GDM1 (cell line): ENCODE measurements at regions not wholly inside any gene's neighbourhood (a gene's known extent, or its start where the extent isn't known, plus 50 kb on each side); places are given as distances from the start of the nearest gene placed in this dataset.

ENCODE experiments used
- DNase-seq: peaks from one replicate; lab custom pipeline; 2025; lab: John Stamatoyannopoulos, UW

GRCh38 chr5:145708169-145708568 lies 127.0 kb downstream of the PRELID2 start:
- no peak for DNase-seq

DNA sequence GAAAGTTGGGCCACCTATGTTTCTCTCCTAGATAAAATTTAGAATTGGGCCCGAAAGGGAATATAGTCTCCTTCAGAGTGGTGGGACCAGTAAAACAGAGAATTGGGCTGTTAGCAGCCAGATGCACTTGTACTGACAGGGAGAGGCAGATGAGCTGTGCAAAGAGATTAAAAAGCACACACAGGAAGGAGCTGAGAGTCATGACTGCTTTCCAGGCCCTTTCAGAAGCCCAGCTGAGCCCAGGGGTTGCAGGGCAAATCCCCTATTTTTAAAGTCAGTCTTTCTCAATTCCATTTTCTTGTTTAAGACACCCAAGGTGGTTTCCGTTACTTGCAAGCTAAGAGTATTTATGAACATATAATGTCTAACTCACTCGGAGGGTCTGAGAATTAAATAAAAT lies 130.4 kb downstream of the PRELID2 start:
- no peak for DNase-seq

GRCh38 chr5:145703856-145704255 lies 131.3 kb downstream of the PRELID2 start:
- DNase-seq = no peak

- DNase-seq = no peak
Measured at GRCh38 chr5:145701404-145701803, 133.7 kb downstream of the PRELID2 start.

- no peak for DNase-seq
Measured at GRCh38 chr5:145699846-145700245, 135.3 kb downstream of the PRELID2 start.

DNA sequence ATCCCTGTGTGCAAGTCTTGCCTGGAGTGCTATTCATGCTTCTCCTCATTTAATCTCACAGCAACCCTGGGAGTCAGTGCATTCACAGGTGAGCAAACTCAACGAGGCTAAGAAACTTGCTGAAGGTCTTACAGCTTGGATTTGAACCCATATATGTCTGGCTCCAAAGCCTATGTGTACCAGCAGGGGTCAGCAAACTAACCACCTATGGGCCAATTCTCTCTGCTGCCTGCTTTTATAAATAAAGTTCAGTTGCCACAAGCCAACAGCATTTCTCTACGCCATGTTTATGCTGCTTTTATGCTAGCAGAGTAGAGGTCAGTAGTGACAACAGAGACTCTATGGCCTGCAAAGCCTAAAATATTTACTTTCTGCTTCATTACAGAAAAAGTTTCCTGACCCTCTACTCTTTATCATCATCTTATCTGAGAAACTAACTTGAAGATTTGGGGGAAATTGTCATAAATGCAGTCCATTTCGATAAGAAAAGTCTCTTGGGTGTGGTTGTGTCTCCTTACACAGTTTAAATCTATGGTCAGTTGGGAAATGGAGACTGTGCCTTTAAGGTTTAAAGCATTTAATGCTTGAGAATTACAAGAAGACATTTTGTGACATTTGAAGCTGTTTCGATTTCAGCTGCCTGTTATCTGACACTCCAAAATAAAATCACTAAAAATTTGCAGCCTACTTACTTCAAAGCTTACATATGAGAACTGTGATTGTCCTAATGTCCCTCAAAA lies 137.7 kb downstream of the PRELID2 start:
- peak; percentile 7 for DNase-seq

DNA sequence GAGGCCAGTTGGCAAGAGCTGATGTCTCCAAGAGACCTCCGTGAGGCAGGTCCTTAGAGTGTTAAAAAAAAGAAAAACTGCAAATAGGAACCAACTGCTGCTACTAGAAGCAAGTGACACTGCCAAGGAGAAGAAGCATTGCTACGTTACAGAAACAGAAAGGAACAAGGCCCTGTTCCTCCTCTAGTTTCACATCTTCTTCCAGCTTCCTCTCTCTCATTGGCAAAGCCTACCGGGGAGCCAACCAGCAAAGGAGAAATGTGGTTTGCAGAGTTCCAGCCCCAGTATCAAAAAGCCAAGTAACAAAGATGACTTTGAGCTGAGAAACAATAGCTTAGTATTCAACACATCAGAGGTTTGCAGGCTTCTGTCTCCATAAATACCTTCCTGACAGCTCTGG lies 145.9 kb downstream of the PRELID2 start:
- DNase-seq = no peak

GRCh38 chr5:145687943-145688342 lies 147.2 kb downstream of the PRELID2 start:
- DNase-seq = no peak

GRCh38 chr5:145685417-145685816 lies 149.7 kb downstream of the PRELID2 start:
- DNase-seq = no peak

DNA sequence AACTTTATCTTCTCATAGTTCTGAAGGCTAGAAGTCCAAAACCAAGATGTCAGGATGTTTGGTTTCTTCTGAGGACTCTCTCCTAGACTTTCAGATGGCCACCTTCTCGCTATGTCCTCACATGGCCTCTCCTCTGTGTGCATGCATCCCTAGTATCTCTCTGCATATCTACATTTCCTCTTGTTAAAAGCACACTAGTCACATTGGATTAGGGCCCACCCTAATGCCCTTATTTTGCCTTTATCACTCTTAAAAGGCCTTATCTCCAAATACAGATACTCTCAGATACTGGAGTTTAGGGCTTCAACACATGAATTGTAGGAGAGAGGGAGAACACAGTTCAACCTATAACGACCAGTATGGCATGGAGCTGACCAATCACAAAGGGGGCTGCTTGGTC lies 151.7 kb downstream of the PRELID2 start:
- no peak for DNase-seq

- DNase-seq = no peak
Measured at GRCh38 chr5:145682197-145682899, 152.8 kb downstream of the PRELID2 start.

DNA sequence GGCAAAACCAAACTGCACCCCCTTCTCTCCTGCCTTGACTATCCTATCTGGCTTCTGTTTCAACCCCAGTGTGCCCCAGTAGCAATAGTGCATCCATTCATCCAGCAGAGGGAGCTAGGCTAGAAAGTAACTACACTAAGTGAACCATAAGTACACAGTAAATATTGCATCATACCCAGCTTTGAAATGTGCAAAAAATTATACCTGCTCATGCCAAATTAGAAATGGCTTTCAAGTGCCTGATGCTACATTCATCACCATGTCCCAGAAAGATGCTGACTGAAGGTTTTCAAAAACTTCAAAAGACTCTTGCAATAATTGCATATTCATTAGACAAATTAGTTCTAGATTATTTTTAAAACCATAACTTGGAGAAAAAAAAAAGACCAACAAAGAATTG lies 153.5 kb downstream of the PRELID2 start:
- peak; percentile 51 for DNase-seq

DNA sequence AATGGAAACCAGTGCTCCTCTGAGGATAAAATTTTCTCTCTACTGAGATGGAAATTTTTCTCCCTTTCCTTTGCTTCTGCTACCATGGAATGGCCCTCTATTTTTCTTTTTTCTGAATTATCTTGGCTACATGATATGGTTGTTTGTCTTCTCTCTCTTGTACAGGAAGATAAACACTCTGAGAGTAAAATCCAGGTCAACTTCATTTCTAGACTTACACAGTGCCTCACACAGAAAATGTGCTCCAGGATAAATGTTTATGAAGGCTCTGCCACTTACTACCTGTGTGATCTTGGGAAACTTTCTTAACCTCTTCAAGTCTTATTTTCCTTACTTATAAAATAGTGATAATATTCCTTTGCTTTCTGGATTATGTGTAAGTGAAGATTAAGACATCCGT lies 153.9 kb downstream of the PRELID2 start:
- DNase-seq = no peak

DNA sequence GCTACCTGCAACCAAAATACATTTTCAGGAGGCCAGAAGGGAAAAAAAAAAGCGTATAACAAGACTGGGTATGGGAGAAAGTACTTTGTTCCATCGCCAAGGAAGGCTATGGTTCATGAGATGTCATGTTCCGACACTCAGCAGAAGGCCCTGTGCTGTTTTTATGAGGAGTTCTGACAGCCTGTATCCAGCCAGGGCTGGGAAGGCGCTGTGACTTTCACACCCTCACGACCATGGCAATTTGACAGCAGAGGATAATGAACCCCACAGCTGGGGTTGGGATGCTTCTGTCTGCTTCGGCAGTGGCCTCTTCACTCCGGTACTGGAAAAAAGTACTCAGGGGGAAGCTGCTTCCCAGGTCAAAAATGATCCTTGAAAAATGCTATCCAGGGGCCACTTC lies 154.4 kb downstream of the PRELID2 start:
- no peak for DNase-seq

DNA sequence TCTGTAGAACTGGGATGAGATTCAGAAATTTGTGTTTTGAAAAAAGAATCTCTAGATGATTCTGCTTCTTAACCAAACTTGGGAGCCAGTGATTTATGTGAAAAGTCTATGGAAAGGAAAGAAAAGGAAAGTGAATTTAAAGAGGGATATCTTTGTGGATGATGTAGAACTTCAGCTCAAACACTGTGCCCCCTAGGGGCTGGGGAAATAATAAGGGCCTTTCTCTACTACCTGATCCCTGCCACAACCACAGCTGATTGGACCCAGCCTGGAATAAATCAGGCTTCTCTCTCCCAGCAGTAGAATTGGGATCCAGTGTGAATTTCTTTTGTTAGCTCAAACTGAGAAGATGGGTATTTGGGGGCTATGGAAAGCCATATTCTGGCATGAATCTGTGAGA lies 155.0 kb downstream of the PRELID2 start:
- no peak for DNase-seq

DNA sequence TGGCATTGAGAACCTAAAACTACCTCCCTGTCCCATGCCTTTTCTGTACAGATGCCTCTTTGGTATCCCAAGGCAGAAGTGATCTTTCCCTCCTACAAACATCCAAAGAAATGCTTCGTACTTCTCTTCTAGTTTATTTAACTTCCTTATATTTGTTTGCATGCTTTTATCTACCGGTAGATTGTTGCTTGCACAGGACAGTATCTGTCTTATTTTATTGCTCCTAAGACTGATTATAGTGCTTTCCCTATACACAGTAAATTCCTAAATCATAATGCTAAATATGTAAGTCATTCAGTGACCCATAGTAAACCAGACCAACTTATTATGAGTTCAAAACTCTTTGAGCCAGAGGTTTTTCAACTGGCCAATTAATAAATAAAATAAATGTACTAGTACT lies 156.9 kb downstream of the PRELID2 start:
- DNase-seq = no peak

DNA sequence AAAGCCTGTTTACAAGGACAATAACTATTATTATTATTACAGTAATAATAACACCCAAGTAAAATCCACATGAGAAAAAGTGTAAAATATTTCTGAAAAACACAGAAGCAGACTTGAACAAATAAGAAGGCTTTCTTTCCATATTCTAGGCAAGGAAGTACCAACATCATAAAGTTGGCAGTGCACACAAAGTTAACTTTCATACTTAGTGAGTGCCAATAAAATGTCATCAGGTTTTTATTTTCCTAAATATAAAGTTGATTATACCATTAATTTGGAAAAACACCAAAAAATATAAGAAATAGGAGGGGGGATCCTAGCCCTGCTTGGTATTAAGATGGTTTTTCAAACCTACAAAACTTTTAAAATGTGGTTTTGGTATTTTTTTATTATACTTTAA lies 161.4 kb downstream of the PRELID2 start:
- DNase-seq = no peak

DNA sequence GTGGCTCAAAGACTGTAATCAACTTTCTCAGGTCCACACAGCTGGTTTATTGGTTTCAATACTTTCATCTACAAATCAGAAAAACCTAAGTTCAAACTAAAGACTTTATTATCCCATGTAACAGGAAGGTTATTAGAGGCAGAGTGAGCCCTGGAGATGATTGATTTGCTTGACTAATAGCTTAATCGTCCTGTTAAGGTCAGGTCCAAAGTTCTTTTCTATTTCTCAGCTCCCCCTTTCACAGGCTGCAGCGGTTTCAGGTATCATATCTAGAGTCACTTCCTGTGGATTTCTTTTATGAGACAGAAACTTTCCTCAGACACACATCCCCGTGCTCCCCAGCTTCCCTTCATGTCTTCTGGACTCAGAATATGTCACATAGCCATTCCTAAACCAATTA lies 166.4 kb downstream of the PRELID2 start:
- no peak for DNase-seq

- no peak for DNase-seq
Measured at GRCh38 chr5:145667742-145668141, 167.4 kb downstream of the PRELID2 start.

DNA sequence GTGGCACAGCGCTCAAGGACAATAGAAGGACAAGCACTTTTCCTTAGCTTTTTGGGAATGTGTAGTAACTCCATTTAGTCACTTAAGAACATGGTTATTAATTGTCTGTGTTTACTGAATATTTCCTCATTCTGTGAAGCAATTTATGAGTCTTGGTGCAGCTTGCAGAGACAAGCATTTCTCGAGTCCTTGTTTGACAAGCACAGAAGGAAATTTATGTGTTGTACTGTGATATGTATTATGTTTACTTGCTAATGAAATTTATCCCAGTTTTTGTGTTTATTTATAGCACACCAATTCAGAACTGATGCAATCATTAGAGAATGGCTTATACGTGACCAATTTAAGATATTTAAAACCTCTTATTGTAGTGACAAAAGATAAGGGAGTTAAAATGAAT lies 168.6 kb downstream of the PRELID2 start:
- no peak for DNase-seq

DNA sequence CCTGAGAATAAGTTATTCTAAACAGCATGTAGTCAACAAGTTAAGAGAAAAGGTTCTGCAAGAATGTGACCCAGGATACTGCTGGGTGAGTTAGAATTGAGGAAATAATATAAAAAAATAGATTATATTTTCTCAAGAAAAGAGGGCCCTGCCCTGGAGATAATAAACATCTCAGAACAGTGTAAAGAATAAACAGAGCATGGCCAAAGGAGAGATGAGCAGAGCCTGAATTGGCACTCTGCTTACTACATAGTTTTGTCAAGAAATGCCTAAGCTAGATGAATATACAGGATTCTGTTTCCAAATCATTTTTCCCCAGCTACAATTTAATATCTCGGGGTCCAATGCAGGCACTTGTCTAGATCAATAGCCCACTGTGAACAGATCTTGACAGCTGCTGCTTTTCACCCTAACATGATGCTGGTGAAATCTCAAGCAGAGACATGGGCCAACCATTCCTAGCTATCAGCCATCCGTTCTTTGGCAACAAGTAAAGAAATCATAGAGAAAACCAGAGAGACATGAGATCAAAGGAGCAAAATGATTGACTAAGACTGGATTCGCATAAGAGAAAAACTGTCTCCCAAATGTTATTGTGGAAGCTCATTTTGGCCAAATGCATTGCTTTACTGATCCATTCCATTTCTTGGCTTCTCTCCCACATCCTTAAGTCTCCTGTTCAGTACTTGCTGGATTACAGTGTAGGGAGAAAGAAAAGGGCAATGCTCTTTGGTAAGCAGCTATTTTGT lies 173.2 kb downstream of the PRELID2 start:
- no peak for DNase-seq

DNA sequence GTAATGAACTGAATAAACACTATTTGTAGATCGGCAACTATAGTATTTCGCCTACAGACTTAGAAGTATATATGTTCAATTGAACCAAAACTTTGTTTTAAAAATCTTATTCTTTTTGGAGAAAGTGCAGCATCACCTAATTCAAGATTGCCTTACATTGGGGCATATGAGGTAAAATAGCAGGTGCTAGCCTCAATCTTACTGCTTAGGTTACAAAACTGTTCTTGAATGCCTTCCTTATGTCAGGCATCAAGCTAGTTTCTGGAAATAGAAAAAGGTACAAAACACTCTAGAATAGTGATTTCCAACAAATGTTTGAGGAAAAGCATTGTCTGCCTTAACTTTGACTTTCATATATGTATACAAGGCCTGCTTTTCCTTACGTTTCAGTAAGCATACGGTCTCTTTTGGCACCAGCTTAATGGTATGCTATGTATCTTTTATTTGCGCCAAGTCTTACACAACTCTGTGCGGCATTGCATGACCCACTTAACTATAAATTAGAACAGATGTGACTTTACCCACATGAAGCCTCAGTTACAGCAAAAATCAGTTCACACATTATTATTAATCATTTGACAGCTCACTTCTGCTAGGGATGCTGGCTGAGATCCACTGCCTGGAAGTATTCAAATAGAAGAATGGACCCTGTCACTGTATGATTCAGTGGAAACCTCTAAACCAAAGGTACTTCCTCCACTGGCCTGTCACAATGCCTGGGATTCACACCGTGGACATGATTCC lies 174.1 kb downstream of the PRELID2 start:
- no peak for DNase-seq
